Esophagus squamous epithelium (tissue), 4 donors: ENCODE measurements at regions not wholly inside any gene's neighbourhood (a gene's known extent, or its start where the extent isn't known, plus 50 kb on each side); places are given as distances from the start of the nearest gene placed in this dataset.

Source experiments
- POLR2A ChIP-seq, 4 donors: fragments of 450-650 bp; IDR thresholded peaks; one replicate each; pipeline ENCODE4 v1.6.1; 2017; ENCODE audit warnings: antibody characterized with exemption in 4 of 4, mild to moderate bottlenecking in 4 of 4, moderate library complexity in 3 of 4
- TF ChIP-seq, protein P1 (sequence below), 6 experiments: fragments of 450-650 bp in 4 of 6; fragments of 200-600 bp in 2 of 6; sonication (generic) in 2 of 6; IDR thresholded peaks; one replicate each; pipeline ENCODE4 v1.5.1; 2016 to 2019; ENCODE audit warnings: antibody characterized with exemption in 6 of 6, mild to moderate bottlenecking in 4 of 6, moderate library complexity in 4 of 6

DNA sequence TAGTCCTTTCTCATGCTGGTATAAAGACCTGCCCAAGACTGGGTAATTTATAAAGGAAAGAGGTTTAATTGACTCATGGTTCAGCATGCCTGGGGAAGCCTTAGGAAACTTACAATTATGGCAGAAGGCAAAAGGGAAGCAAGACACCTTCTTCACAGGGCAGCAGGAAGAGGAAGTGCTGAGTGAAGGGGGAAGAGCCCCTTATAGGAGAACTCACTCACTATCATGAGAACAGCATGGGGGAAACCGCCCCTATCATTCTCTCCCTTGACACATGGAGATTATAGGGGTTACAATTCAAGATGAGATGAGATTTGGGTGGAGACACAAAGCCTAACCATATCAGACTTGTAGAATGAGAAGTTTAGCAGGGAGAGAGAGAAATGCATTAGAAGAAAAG is 373.3 kb upstream of the DIAPH2 start:
- TF ChIP-seq, protein P1, sequence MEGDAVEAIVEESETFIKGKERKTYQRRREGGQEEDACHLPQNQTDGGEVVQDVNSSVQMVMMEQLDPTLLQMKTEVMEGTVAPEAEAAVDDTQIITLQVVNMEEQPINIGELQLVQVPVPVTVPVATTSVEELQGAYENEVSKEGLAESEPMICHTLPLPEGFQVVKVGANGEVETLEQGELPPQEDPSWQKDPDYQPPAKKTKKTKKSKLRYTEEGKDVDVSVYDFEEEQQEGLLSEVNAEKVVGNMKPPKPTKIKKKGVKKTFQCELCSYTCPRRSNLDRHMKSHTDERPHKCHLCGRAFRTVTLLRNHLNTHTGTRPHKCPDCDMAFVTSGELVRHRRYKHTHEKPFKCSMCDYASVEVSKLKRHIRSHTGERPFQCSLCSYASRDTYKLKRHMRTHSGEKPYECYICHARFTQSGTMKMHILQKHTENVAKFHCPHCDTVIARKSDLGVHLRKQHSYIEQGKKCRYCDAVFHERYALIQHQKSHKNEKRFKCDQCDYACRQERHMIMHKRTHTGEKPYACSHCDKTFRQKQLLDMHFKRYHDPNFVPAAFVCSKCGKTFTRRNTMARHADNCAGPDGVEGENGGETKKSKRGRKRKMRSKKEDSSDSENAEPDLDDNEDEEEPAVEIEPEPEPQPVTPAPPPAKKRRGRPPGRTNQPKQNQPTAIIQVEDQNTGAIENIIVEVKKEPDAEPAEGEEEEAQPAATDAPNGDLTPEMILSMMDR (IDR thresholded peaks at IDR 0.05), result no peak
- TF ChIP-seq POLR2A (IDR thresholded peaks at IDR 0.05), result no peak
